Trophoblast cell (in vitro differentiated cells and primary cell): ENCODE measurements at regions not wholly inside any gene's neighbourhood (a gene's known extent, or its start where the extent isn't known, plus 50 kb on each side); places are given as distances from the start of the nearest gene placed in this dataset.

Source experiments
- DNase-seq, 2 donors: peaks; one replicate each; pipeline ENCODE4 v3.0.0-alpha.2; 2016
- H2AFZ ChIP-seq: 2 replicates; pipeline ENCODE4 v1.6.1; 2013; ENCODE audit warnings: low read length, moderate library complexity, mild to moderate bottlenecking; ENCODE audit not compliant: insufficient read depth, poor library complexity
- H2AK5ac ChIP-seq: 2 replicates; pipeline ENCODE4 v1.6.1; 2013; ENCODE audit warnings: mild to moderate bottlenecking, low read length
- H2BK120ac ChIP-seq: 2 replicates; pipeline ENCODE4 v1.6.1; 2013; ENCODE audit warnings: low read length, mild to moderate bottlenecking, moderate library complexity; ENCODE audit not compliant: insufficient read depth, poor library complexity
- H2BK12ac ChIP-seq: 2 replicates; pipeline ENCODE4 v1.6.1; 2013; ENCODE audit warnings: mild to moderate bottlenecking, low read length, moderate library complexity
- H2BK5ac ChIP-seq: 2 replicates; pipeline ENCODE4 v1.6.1; 2013; ENCODE audit warnings: low read length, low read depth, moderate library complexity, mild to moderate bottlenecking; ENCODE audit not compliant: poor library complexity
- H3K14ac ChIP-seq: 2 replicates; pipeline ENCODE4 v1.6.1; 2013; ENCODE audit warnings: mild to moderate bottlenecking, low read length
- H3K18ac ChIP-seq: 2 replicates; pipeline ENCODE4 v1.6.1; 2013; ENCODE audit warnings: mild to moderate bottlenecking, low read length
- H3K23ac ChIP-seq: 2 replicates; pipeline ENCODE4 v1.6.1; 2013; ENCODE audit warnings: low read length
- H3K27ac ChIP-seq: 2 replicates; pipeline ENCODE4 v1.5.1; 2013; ENCODE audit warnings: low read depth, mild to moderate bottlenecking, inconsistent platforms, low read length, moderate library complexity
- H3K27me3 ChIP-seq: 2 replicates; pipeline ENCODE4 v1.6.1; 2013; ENCODE audit warnings: inconsistent platforms, mild to moderate bottlenecking, low read length, moderate library complexity; ENCODE audit not compliant: insufficient read depth
- H3K36me3 ChIP-seq, 2 experiments: 1 replicate in 1 of 2; 2 replicates in 1 of 2; pipeline ENCODE4 v1.6.1; 2013; ENCODE audit warnings: low read length in 2 of 2, mild to moderate bottlenecking in 2 of 2, moderate library complexity in 1 of 2; ENCODE audit not compliant: insufficient read depth in 2 of 2, control insufficient read depth in 1 of 2
- H3K4ac ChIP-seq: 2 replicates; pipeline ENCODE4 v1.6.1; 2013; ENCODE audit warnings: low read depth, mild to moderate bottlenecking, low read length, moderate library complexity
- H3K4me1 ChIP-seq, 2 experiments: 1 replicate in 1 of 2; 2 replicates in 1 of 2; pipeline ENCODE4 v1.6.1; 2013; ENCODE audit warnings: low read length in 2 of 2, mild to moderate bottlenecking in 2 of 2, moderate library complexity in 1 of 2; ENCODE audit not compliant: insufficient read depth in 2 of 2, control insufficient read depth in 1 of 2
- H3K4me2 ChIP-seq: 2 replicates; pipeline ENCODE4 v1.6.1; 2013; ENCODE audit warnings: inconsistent platforms, mild to moderate bottlenecking, low read length, moderate library complexity
- H3K4me3 ChIP-seq: 2 replicates; pipeline ENCODE4 v1.5.1; 2013; ENCODE audit warnings: mild to moderate bottlenecking, low read depth, low read length, inconsistent platforms
- H3K79me1 ChIP-seq: one replicate; pipeline ENCODE4 v1.6.1; 2013; ENCODE audit warnings: low read length
- H3K79me2 ChIP-seq: 2 replicates; pipeline ENCODE4 v1.6.1; 2013; ENCODE audit warnings: low read length, mild to moderate bottlenecking; ENCODE audit not compliant: control insufficient read depth, insufficient read depth, poor library complexity
- H3K9ac ChIP-seq: 2 replicates; pipeline ENCODE4 v1.6.1; 2013; ENCODE audit warnings: mild to moderate bottlenecking, low read length
- H3K9me3 ChIP-seq: 2 replicates; pipeline ENCODE4 v1.6.1; 2013; ENCODE audit warnings: low read depth, mild to moderate bottlenecking, control low read depth, inconsistent platforms, low read length; ENCODE audit not compliant: insufficient read depth
- H4K12ac ChIP-seq: 2 replicates; pipeline ENCODE4 v1.6.1; 2013; ENCODE audit warnings: low read depth, mild to moderate bottlenecking, low read length, moderate library complexity
- H4K8ac ChIP-seq: 2 replicates; pipeline ENCODE4 v1.6.1; 2013; ENCODE audit warnings: low read depth, mild to moderate bottlenecking, low read length, moderate library complexity
- H4K91ac ChIP-seq: one replicate; pipeline ENCODE4 v1.6.1; 2013; ENCODE audit warnings: low read depth, mild to moderate bottlenecking, low read length, moderate library complexity
- WGBS: extraction: QIAGEN DNeasy Blood & Tissue Kit; methylation state at CpG from one replicate; pipeline ENCODE4 v1.1.7; 2013; ENCODE audit warnings: missing lambda C conversion rate; ENCODE audit not compliant: insufficient read length, insufficient coverage; ENCODE audit errors: extremely low coverage; 5-methylcytosine and 5-hydroxymethylcytosine counted together

- no peaks in the 10 kb centered on the region for H3K36me3 ChIP-seq
- H3K18ac ChIP-seq = no peak overlapping the region
- H3K4me1 ChIP-seq = no peaks in the 10 kb centered on the region
- no peak overlapping the region for H3K9ac ChIP-seq
- no peak overlapping the region for H4K12ac ChIP-seq
- no peak overlapping the region for H3K27ac ChIP-seq
- no peak overlapping the region for H3K14ac ChIP-seq
- H2BK5ac ChIP-seq = no peak overlapping the region
- no peaks in the 10 kb centered on the region for H3K79me2 ChIP-seq
- no peak for DNase-seq
- H3K4me2 ChIP-seq = no peak overlapping the region
- no peaks in the 10 kb centered on the region for H3K79me1 ChIP-seq
- H3K4me3 ChIP-seq = no peak overlapping the region
- no peak overlapping the region for H4K91ac ChIP-seq
- no peaks in the 10 kb centered on the region for H3K9me3 ChIP-seq
- no peak overlapping the region for H2BK12ac ChIP-seq
- no peak overlapping the region for H2AFZ ChIP-seq
- no CpG with 5 or more reads among the region's 3 CpGs for WGBS
- H2BK120ac ChIP-seq = no peak overlapping the region
- no peak overlapping the region for H2AK5ac ChIP-seq
- H4K8ac ChIP-seq = no peak overlapping the region
- no peak overlapping the region for H3K23ac ChIP-seq
- no peak overlapping the region for H3K4ac ChIP-seq
- H3K27me3 ChIP-seq = no peaks in the 10 kb centered on the region
Measured at GRCh38 chr3:176787506-176787905, 409.8 kb downstream of the TBL1XR1 start.

GRCh38 chr3:176785171-176785570 is 412.1 kb downstream of the TBL1XR1 start:
- DNase-seq = no peak
- H2AFZ ChIP-seq = no peak overlapping the region
- no CpG with 5 or more reads among the region's 3 CpGs for WGBS

GRCh38 chr3:176780766-176781165 is 416.5 kb downstream of the TBL1XR1 start:
- H3K4me1 ChIP-seq = no peaks in the 10 kb centered on the region
- no peaks in the 10 kb centered on the region for H3K9me3 ChIP-seq
- no peak overlapping the region for H2AK5ac ChIP-seq
- H3K4me2 ChIP-seq = no peak overlapping the region
- H3K9ac ChIP-seq = no peak overlapping the region
- no peak overlapping the region for H3K23ac ChIP-seq
- no peak overlapping the region for H2AFZ ChIP-seq
- no peaks in the 10 kb centered on the region for H3K36me3 ChIP-seq
- H3K4me3 ChIP-seq = no peak overlapping the region
- H3K4ac ChIP-seq = no peak overlapping the region
- no peaks in the 10 kb centered on the region for H3K79me2 ChIP-seq
- no peaks in the 10 kb centered on the region for H3K79me1 ChIP-seq
- no peaks in the 10 kb centered on the region for H3K27me3 ChIP-seq
- H3K18ac ChIP-seq = no peak overlapping the region
- no peak overlapping the region for H3K14ac ChIP-seq
- H4K91ac ChIP-seq = no peak overlapping the region
- no peak overlapping the region for H3K27ac ChIP-seq
- no peak for DNase-seq
- H2BK5ac ChIP-seq = no peak overlapping the region
- H4K12ac ChIP-seq = no peak overlapping the region
- no peak overlapping the region for H2BK12ac ChIP-seq
- no peak overlapping the region for H2BK120ac ChIP-seq
- no peak overlapping the region for H4K8ac ChIP-seq

More at GRCh38 chr3:176785171-176785570, 412.1 kb downstream of the TBL1XR1 start:
- H2BK120ac ChIP-seq = no peak overlapping the region
- H3K4me3 ChIP-seq = no peak overlapping the region
- no peaks in the 10 kb centered on the region for H3K79me1 ChIP-seq
- H4K8ac ChIP-seq = no peak overlapping the region
- no peak overlapping the region for H3K23ac ChIP-seq
- H3K9ac ChIP-seq = no peak overlapping the region
- no peaks in the 10 kb centered on the region for H3K9me3 ChIP-seq
- H3K4me2 ChIP-seq = no peak overlapping the region
- H4K91ac ChIP-seq = no peak overlapping the region
- no peak overlapping the region for H3K14ac ChIP-seq
- no peaks in the 10 kb centered on the region for H3K79me2 ChIP-seq
- no peak overlapping the region for H3K4ac ChIP-seq
- H3K36me3 ChIP-seq = no peaks in the 10 kb centered on the region
- no peak overlapping the region for H2BK12ac ChIP-seq
- H3K18ac ChIP-seq = no peak overlapping the region
- H3K27me3 ChIP-seq = no peaks in the 10 kb centered on the region
- H3K27ac ChIP-seq = no peak overlapping the region
- H2AK5ac ChIP-seq = no peak overlapping the region
- no peaks in the 10 kb centered on the region for H3K4me1 ChIP-seq
- H2BK5ac ChIP-seq = no peak overlapping the region
- H4K12ac ChIP-seq = no peak overlapping the region

GRCh38 chr3:176776622-176777175 is 420.6 kb downstream of the TBL1XR1 start:
- no peaks in the 10 kb centered on the region for H3K36me3 ChIP-seq
- H2AK5ac ChIP-seq = no peak overlapping the region
- no peaks in the 10 kb centered on the region for H3K79me2 ChIP-seq
- H3K27ac ChIP-seq = no peak overlapping the region
- H3K79me1 ChIP-seq = no peaks in the 10 kb centered on the region
- H2BK5ac ChIP-seq = no peak overlapping the region
- H3K23ac ChIP-seq = no peak overlapping the region
- H2AFZ ChIP-seq = no peak overlapping the region
- no peaks in the 10 kb centered on the region for H3K27me3 ChIP-seq
- H3K9me3 ChIP-seq = no peaks in the 10 kb centered on the region
- no peak overlapping the region for H2BK120ac ChIP-seq
- no peak overlapping the region for H2BK12ac ChIP-seq
- H4K8ac ChIP-seq = no peak overlapping the region
- H3K4me2 ChIP-seq = no peak overlapping the region
- no peak overlapping the region for H3K9ac ChIP-seq
- H3K4me3 ChIP-seq = no peak overlapping the region
- H4K91ac ChIP-seq = no peak overlapping the region
- H4K12ac ChIP-seq = no peak overlapping the region
- no peak for DNase-seq
- no peak overlapping the region for H3K4ac ChIP-seq
- H3K4me1 ChIP-seq = no peaks in the 10 kb centered on the region
- WGBS = no CpG with 5 or more reads among the region's 7 CpGs
- H3K14ac ChIP-seq = no peak overlapping the region
- H3K18ac ChIP-seq = no peak overlapping the region
